ENCODE measurements at regions not wholly inside any gene's neighbourhood (a gene's known extent, or its start where the extent isn't known, plus 50 kb on each side); places are given as distances from the start of the nearest gene placed in this dataset.
A peak's percentile ranks its signal among the peaks of the same experiment; 100 is the strongest.
"Not testable (repeated sequence)": the region's sequence is repeated elsewhere in the genome, so short reads cannot be mapped to it uniquely, and the experiment has no call there.

GRCh38 chr5:118378959-118379358, 609.4 kb downstream of the DTWD2 start:
- DNase-seq (ENCODE audit: low spot score), result no peak

- no peak for DNase-seq (ENCODE audit: low spot score)
Measured at GRCh38 chr5:118377420-118377819, 610.9 kb downstream of the DTWD2 start.

GRCh38 chr5:118371973-118372831, 616.1 kb downstream of the DTWD2 start:
- peak; percentile 70 for DNase-seq (ENCODE audit: low spot score)

GRCh38 chr5:118366429-118366828, 621.9 kb downstream of the DTWD2 start:
- no peak for DNase-seq (ENCODE audit: low spot score)

- no peak for DNase-seq (ENCODE audit: low spot score)
Measured at GRCh38 chr5:118365718-118366117, 622.6 kb downstream of the DTWD2 start.

- no peak for DNase-seq (ENCODE audit: low spot score)
Measured at GRCh38 chr5:118354797-118355196, 633.5 kb downstream of the DTWD2 start.

GRCh38 chr5:118353970-118354369, 634.4 kb downstream of the DTWD2 start:
- DNase-seq (ENCODE audit: low spot score), result no peak

GRCh38 chr5:118336468-118336867, 651.9 kb downstream of the DTWD2 start:
- no peak for DNase-seq (ENCODE audit: low spot score)

- DNase-seq (ENCODE audit: low spot score), result no peak
Measured at GRCh38 chr5:118327389-118327788, 661.0 kb downstream of the DTWD2 start.

- DNase-seq (ENCODE audit: low spot score), result no peak
Measured at GRCh38 chr5:118326481-118327045, 661.8 kb downstream of the DTWD2 start.

- DNase-seq (ENCODE audit: low spot score), result no peak
Measured at GRCh38 chr5:118325931-118326330, 662.4 kb downstream of the DTWD2 start.

GRCh38 chr5:118323723-118324122, 664.6 kb downstream of the DTWD2 start:
- DNase-seq (ENCODE audit: low spot score), result not testable (repeated sequence)

- no peak for DNase-seq (ENCODE audit: low spot score)
Measured at GRCh38 chr5:118321081-118321480, 667.3 kb downstream of the DTWD2 start.

GRCh38 chr5:118320121-118320520, 668.2 kb downstream of the DTWD2 start:
- no peak for DNase-seq (ENCODE audit: low spot score)

- DNase-seq (ENCODE audit: low spot score), result no peak
Measured at GRCh38 chr5:118314931-118315330, 673.4 kb downstream of the DTWD2 start.

GRCh38 chr5:118311103-118311819, 677.1 kb downstream of the DTWD2 start:
- DNase-seq (ENCODE audit: low spot score), result no peak

GRCh38 chr5:118310401-118310800, 677.9 kb downstream of the DTWD2 start:
- DNase-seq (ENCODE audit: low spot score), result no peak

- DNase-seq (ENCODE audit: low spot score), result no peak
Measured at GRCh38 chr5:118303296-118303695, 685.1 kb downstream of the DTWD2 start.

- no peak for DNase-seq (ENCODE audit: low spot score)
Measured at GRCh38 chr5:118302786-118303185, 685.6 kb downstream of the DTWD2 start.

GRCh38 chr5:118301696-118302095, 686.7 kb downstream of the DTWD2 start:
- DNase-seq (ENCODE audit: low spot score), result no peak

- no peak for DNase-seq (ENCODE audit: low spot score)
Measured at GRCh38 chr5:118295045-118295444, 693.3 kb downstream of the DTWD2 start.

GRCh38 chr5:118293378-118293777, 695.0 kb downstream of the DTWD2 start:
- DNase-seq (ENCODE audit: low spot score), result no peak

GRCh38 chr5:118290204-118290603, 698.1 kb downstream of the DTWD2 start:
- DNase-seq (ENCODE audit: low spot score), result no peak
